ENCODE measurements at regions not wholly inside any gene's neighbourhood (a gene's known extent, or its start where the extent isn't known, plus 50 kb on each side); places are given as distances from the start of the nearest gene placed in this dataset.

- no peak overlapping the region for H3K4me3 ChIP-seq (ENCODE audit: control insufficient read depth, low read depth, low read length)
- no peak for TF ChIP-seq CTCF (IDR thresholded peaks at IDR 0.05; ENCODE audit: control insufficient read depth, insufficient read depth, low read depth, low read length, missing control alignments)
- no peak for DNase-seq (ENCODE audit: low read depth)
Measured at GRCh38 chr14:99081156-99081765, 190.7 kb downstream of the BCL11B start.

GRCh38 chr14:99081880-99082279 is 190.1 kb downstream of the BCL11B start:
- no peak for DNase-seq (ENCODE audit: low read depth)
- no peak for TF ChIP-seq CTCF (IDR thresholded peaks at IDR 0.05; ENCODE audit: control insufficient read depth, insufficient read depth, low read depth, low read length, missing control alignments)
- no peak overlapping the region for H3K4me3 ChIP-seq (ENCODE audit: control insufficient read depth, low read depth, low read length)

- no peak for TF ChIP-seq CTCF (IDR thresholded peaks at IDR 0.05; ENCODE audit: control insufficient read depth, insufficient read depth, low read depth, low read length, missing control alignments)
- no peak for DNase-seq (ENCODE audit: low read depth)
- no peak overlapping the region for H3K4me3 ChIP-seq (ENCODE audit: control insufficient read depth, low read depth, low read length)
Measured at GRCh38 chr14:99093532-99094517, 178.2 kb downstream of the BCL11B start.

- TF ChIP-seq CTCF (IDR thresholded peaks at IDR 0.05; ENCODE audit: control insufficient read depth, insufficient read depth, low read depth, low read length, missing control alignments) = no peak
- DNase-seq (ENCODE audit: low read depth) = no peak
- no peak overlapping the region for H3K4me3 ChIP-seq (ENCODE audit: control insufficient read depth, low read depth, low read length)
Measured at GRCh38 chr14:99094901-99095300, 177.1 kb downstream of the BCL11B start.

- no peak for TF ChIP-seq CTCF (IDR thresholded peaks at IDR 0.05; ENCODE audit: control insufficient read depth, insufficient read depth, low read depth, low read length, missing control alignments)
- DNase-seq (ENCODE audit: low read depth) = no peak
Measured at GRCh38 chr14:99095369-99095768, 176.6 kb downstream of the BCL11B start.

GRCh38 chr14:99098199-99098598 is 173.8 kb downstream of the BCL11B start:
- DNase-seq (ENCODE audit: low read depth) = no peak
- no peak for TF ChIP-seq CTCF (IDR thresholded peaks at IDR 0.05; ENCODE audit: control insufficient read depth, insufficient read depth, low read depth, low read length, missing control alignments)
- no peak overlapping the region for H3K4me3 ChIP-seq (ENCODE audit: control insufficient read depth, low read depth, low read length)

More at GRCh38 chr14:99095369-99095768, 176.6 kb downstream of the BCL11B start:
- H3K4me3 ChIP-seq (ENCODE audit: control insufficient read depth, low read depth, low read length) = no peak overlapping the region

Measured in AG09309 (cell line).